Left lobe of liver (tissue), 2 donors: ENCODE measurements at regions not wholly inside any gene's neighbourhood (a gene's known extent, or its start where the extent isn't known, plus 50 kb on each side); places are given as distances from the start of the nearest gene placed in this dataset.
A peak's percentile ranks its signal among the peaks of the same experiment; 100 is the strongest.
"Not testable (repeated sequence)": the region's sequence is repeated elsewhere in the genome, so short reads cannot be mapped to it uniquely, and the experiment has no call there.

ENCODE experiments used
- ATAC-seq: fragments of 200-7000 bp; cut with Tn5 transposase; one replicate; pipeline ENCODE4 v1.9.1; 2020; ENCODE audit warnings: mild to moderate bottlenecking, moderate library complexity
- DNase-seq: peaks from one replicate; pipeline ENCODE4 v3.0.0-alpha.2; 2020; ENCODE audit warnings: low spot score
- donor health status: DM: no; HTN: no; CAD: no; lungs with moderate emphysema.
- donor health status: DM: no; HTN: yes; CAD: no.

DNA sequence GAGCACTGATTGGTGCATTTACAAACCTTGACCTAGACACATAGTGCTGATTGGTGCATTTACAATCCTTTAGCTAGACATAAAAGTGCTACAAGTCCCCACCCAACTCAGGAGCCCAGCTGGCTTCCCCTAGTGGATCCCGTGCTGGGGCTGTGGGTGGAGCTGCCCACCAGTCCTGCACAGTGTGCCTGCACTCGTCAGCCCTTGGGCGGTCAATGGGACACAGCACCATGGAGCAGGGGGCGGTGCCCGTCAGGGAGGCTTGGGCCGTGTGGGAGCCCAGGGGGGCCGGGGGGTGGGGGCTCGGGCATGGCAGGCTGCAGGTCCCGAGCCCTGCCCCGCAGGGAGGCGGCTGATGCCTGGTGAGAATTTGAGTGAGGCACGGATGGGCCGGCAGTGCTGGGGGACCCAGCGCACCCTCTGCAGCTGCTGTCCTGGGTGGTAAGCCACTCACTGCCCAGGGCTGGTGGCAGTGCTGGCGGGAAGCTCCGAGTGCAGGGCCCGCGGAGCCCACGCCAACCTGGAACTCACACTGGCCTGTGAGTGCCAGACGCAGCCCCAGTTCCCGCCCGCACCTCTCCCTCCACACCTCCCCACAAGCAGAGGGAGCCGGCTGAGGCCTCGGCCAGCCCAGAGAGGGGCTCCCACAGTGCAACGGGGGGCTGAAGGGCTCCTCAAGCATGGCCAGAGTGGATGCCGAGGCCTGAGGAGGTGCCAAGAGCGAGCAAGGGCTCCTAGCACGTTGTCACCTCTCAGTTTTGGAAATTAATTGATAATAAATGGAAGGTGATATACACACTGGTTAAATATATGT lies 207.7 kb downstream of the RAP2B start:
- no peak for ATAC-seq
- no peak for DNase-seq

- DNase-seq: no peak
- ATAC-seq: no peak
Observed at GRCh38 chr3:153370680-153371079, 208.7 kb downstream of the RAP2B start.

GRCh38 chr3:153372326-153372725 lies 210.3 kb downstream of the RAP2B start:
- peak; percentile 60 for DNase-seq

DNA sequence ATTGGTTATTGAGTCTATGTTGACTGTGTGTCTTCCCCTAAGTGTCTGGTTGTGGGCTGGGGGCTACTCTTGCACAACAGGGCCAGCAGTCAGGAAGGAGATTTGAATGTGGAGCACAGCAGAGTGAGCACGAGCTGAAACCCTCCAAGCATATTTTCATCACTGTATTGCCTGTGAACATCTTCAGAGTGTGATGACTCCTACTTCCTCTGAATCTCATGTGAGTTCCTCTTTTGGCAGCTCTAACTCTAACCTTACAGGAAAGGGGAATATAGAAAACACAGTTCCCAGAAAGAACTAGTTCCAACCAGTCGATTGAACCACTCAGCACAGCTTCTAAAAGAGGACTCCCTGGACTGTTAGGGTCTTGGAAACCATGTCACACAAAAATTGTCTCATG lies 211.6 kb downstream of the RAP2B start:
- no peak for DNase-seq
- ATAC-seq: peak; percentile 46

More at GRCh38 chr3:153372326-153372725, 210.3 kb downstream of the RAP2B start:
- peak; percentile 90 for ATAC-seq

- DNase-seq, ATAC-seq: not testable (repeated sequence)
Observed at GRCh38 chr3:153378366-153378765, 216.3 kb downstream of the RAP2B start.

DNA sequence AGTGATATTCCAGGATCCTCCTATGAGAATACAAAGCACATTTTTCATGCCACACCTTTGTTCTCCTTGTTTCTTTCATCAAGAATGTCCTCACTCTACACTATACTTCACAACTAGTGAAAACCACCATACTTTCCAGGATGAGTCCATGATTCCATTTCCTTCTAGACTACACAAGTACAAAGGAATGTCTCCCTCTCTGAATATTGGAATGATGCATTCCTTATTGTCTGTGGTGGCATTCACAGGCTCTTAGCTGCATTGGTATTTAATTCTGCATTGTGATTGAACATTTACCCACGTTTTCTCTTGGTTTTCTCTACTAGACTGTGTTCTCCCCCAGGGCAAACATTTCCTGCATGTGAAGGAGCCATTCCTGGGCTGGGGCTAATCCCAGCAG lies 217.5 kb downstream of the RAP2B start:
- DNase-seq (no peak), ATAC-seq (no peak)

- DNase-seq (no peak), ATAC-seq (no peak)
Observed at GRCh38 chr3:153385343-153385742, 223.3 kb downstream of the RAP2B start.

- DNase-seq: no peak
- no peak for ATAC-seq
Observed at GRCh38 chr3:153392363-153392762, 230.3 kb downstream of the RAP2B start.

GRCh38 chr3:153394017-153394416 lies 232.0 kb downstream of the RAP2B start:
- ATAC-seq (no peak), DNase-seq (no peak)

DNA sequence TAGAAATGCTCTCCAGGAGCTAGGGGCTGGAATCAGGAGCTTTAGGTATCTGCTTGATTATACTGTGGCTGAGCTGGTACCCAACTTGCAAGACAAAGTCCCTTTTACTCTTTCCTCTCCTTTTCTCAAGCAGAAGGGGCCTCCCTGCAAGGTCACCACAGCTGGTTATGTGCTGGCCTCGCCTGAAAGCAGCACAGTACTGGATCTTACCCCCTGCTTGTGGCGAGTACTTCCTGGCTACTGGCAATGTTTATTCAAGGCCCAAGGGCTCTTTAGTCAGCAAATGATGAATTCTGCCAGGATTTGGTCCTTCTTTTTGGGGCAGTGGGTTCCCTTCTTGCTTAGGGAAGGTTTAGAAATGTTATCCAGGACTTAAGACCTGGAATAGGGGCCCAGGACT lies 234.6 kb downstream of the RAP2B start:
- DNase-seq (no peak), ATAC-seq (no peak)

DNA sequence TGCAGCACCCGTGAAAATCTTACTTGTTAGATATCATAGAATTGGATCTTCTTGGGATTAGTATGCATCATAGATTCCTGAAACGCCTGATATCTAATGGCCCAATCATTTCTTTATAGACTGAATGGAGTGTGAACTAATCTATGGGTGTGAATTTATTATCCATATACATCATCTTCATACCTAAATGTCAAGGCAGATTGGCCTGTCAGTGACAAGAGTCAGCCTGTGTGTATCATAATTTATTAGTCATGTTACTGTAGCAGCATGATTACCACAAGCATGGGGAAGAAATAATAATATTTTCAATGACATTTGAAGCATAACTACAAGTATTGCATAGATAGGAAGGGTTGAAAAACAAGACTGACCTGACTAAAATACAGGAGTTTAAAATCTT lies 235.8 kb downstream of the RAP2B start:
- ATAC-seq: no peak

GRCh38 chr3:153399636-153400035 lies 237.6 kb downstream of the RAP2B start:
- DNase-seq: no peak
- no peak for ATAC-seq

More for the DNA sequence above, 235.8 kb downstream of the RAP2B start:
- no peak for DNase-seq

DNA sequence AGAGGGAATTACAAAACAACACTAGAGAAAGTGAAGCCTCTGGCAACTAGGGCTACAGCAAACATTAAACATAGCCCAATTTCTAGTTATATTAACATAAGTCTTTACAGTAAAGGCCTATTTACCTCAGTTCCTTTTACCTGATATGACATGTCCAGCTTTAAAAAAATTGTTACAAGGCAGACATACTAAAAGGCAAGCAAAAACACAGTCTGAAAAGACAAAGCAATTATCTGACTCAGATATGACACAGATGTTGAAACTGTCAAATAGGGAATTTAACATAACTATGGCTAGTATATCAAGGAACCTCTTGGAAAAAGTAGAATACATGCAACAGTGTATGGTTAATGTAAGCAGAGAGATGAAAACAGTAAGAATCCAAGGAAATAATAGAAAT lies 238.6 kb downstream of the RAP2B start:
- ATAC-seq (no peak), DNase-seq (no peak)

GRCh38 chr3:153404157-153404556 lies 242.1 kb downstream of the RAP2B start:
- no peak for DNase-seq
- ATAC-seq: no peak

DNA sequence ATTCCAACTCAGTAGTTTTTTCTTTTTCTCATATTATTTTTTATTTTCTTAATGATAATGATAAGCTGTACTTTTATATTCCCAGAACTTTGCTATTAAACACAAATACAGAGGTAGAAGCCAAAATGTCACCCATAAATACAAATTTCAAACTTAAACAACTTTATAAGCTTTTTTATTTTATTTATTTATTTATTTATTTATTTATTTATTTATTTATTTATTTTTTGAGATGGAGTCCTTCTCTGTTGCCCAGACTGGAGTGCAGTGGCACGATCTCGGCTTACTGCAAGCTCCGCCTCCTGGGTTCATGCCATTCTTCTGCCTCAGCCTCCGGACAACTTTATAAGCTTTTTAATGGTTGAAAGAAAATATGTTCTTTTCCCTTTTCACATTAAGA lies 243.3 kb downstream of the RAP2B start:
- not testable (repeated sequence) for DNase-seq, ATAC-seq

DNA sequence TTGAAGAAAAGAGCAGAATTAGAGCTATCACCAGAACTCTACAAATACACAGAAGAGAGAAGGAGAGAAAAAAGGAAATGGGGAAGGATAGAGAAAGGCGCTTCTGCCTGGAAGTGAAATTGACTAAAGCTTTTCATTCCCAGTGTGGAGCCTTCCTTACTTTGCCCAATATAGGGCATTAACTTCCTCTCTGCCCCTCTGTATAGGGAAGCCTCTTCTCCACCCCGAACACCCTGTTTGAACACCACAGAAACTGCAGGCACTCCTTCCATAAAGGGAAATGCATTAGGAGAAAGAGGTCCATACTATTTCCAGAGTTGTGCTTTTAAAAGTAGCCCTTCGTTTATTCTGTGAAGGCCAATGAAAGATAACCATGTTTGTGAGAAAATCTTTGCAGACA lies 248.5 kb downstream of the RAP2B start:
- no peak for ATAC-seq
- DNase-seq: no peak

DNA sequence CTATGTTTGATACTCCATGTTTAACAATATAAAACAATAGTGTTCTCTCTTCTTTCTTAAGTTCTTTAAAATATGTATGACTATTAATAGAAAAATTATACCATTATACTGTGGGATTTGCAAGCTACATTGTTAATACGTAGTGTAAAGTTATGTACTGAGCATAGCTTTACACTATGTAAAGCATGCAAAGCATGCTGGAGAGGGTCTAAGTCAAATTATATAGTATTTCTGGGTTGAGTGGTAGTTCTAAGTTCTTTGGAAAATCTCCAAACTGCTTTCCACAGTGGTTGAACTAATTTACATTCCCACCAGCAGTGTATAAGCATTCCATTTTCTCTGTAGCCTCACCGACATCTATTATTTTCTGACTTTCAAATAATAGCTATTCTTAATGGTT lies 253.0 kb downstream of the RAP2B start:
- no peak for ATAC-seq

DNA sequence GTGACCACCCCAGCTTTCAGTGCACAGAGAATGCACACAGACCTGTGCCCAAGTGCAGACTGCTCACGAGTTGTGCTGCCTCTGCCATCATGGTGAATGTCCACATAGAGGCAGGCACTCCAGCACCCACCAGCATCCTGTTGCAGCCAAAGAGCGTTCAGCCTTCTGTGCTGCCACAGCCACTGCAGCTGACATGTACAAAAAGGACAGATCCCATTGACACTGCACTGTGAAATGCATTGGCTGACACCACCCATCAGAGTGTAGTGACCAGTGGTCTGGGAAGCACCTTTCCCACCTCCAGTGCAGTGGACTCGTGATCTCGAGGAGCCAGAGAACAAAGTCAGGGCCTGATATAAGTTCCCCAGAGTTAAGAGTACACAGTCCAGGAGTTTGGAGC lies 260.3 kb downstream of the RAP2B start:
- DNase-seq (no peak), ATAC-seq (no peak)

More for the DNA sequence above, 253.0 kb downstream of the RAP2B start:
- no peak for DNase-seq

DNA sequence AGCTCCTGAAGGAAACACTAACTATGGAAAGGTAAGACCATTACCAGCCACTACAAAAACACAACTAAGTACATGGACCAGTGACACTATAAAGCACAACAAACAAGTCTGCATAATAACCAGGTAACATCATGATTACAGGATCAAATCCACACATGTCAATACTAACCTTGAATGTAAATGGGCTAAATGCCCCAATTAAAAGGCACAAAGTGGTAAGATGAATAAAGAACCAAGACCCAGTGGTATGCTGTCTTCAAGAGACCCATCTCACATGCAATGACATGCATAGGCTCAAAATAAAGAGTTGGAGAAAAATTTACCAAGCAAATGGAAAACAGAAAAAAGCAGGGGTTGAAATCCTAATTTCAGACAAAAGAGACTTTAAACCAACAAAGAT lies 261.8 kb downstream of the RAP2B start:
- not testable (repeated sequence) for DNase-seq, ATAC-seq

GRCh38 chr3:153426344-153426743 lies 264.3 kb downstream of the RAP2B start:
- DNase-seq (no peak), ATAC-seq (no peak)

DNA sequence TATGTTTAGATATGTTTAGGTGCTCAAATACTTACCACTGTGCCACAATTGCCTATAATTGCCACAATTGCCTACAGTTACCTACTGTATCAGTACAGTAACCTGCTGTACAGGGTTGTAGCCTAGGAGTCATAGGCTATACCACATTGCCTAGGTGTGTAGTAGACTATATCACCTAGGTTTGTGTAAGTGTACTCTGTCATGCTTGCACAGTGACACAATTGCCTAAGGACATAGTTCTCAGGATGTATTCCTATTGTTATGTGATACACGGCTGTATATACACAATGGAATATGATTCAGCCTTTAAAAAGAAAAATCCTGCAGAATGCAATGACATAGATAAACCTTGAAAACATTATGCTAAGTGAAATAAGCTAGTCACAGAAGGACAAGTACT lies 264.8 kb downstream of the RAP2B start:
- ATAC-seq: no peak
- DNase-seq: no peak

GRCh38 chr3:153429821-153430220 lies 267.8 kb downstream of the RAP2B start:
- no peak for DNase-seq
- no peak for ATAC-seq

- ATAC-seq (no peak), DNase-seq (no peak)
Observed at GRCh38 chr3:153431076-153431475, 269.1 kb downstream of the RAP2B start.
